Chondrocyte (in vitro differentiated cells): ENCODE measurements at regions not wholly inside any gene's neighbourhood (a gene's known extent, or its start where the extent isn't known, plus 50 kb on each side); places are given as distances from the start of the nearest gene placed in this dataset.

Experiments used
- DNase-seq: peaks from one replicate; pipeline ENCODE4 v3.0.0; 2021; ENCODE audit warnings: mixed read lengths, low spot score
- H3K27ac Mint-ChIP-seq: one replicate; pipeline ENCODE4 v1.8.0; 2021; ENCODE audit warnings: mild to moderate bottlenecking, moderate library complexity, mixed read lengths; ENCODE audit not compliant: unreplicated experiment
- H3K27me3 Mint-ChIP-seq: 2 replicates; pipeline ENCODE4 v1.8.0; 2021; ENCODE audit warnings: low read depth, mixed read lengths
- H3K36me3 Mint-ChIP-seq: 2 replicates; pipeline ENCODE4 v1.8.0; 2021; ENCODE audit warnings: low read depth, mixed read lengths
- H3K4me1 Mint-ChIP-seq: 2 replicates; pipeline ENCODE4 v1.8.0; 2021; ENCODE audit warnings: low read depth, mild to moderate bottlenecking, mixed read lengths
- H3K4me3 Mint-ChIP-seq: one replicate; pipeline ENCODE4 v1.8.0; 2021; ENCODE audit warnings: mild to moderate bottlenecking, moderate library complexity, mixed read lengths; ENCODE audit not compliant: unreplicated experiment
- H3K9me3 Mint-ChIP-seq: 2 replicates; pipeline ENCODE4 v1.8.0; 2021; ENCODE audit warnings: low read depth, mixed read lengths
- CTCF ChIP-seq: fragments of 200-600 bp; sonication (generic); IDR thresholded peaks from 2 replicates; pipeline ENCODE4 v1.5.0; 2021; ENCODE audit warnings: antibody characterized with exemption, mild to moderate bottlenecking, moderate library complexity

DNA sequence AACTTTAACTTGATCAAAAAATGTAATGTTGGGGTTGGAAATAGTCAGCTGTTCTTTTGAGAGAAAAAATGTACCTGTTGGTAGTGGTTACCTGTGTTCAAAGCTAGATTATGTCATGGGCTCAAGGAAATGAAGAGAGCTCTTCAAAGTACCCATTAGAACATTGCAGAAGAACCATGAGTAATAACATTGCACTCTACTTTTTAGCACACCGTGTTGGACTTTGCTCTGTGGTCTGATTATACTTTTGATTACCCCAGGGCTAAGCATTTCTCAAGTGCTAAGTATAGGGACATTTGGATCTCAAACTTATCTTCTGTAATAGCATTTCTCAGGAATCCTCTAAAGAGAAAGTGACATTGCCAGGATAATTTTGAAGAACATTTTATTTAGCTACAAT lies 1122.8 kb upstream of the CELF4 start:
- H3K4me1 Mint-ChIP-seq: no peaks in the 10 kb centered on the region
- no peak for TF ChIP-seq CTCF
- H3K36me3 Mint-ChIP-seq: no peaks in the 10 kb centered on the region
- peaks cover 4% of the 10 kb centered on the region for H3K9me3 Mint-ChIP-seq
- H3K27me3 Mint-ChIP-seq: peaks cover 2% of the 10 kb centered on the region
- H3K4me3 Mint-ChIP-seq: no peak overlapping the region
- no peak overlapping the region for H3K27ac Mint-ChIP-seq
- no peak for DNase-seq

GRCh38 chr18:38670486-38670885 lies 1104.9 kb upstream of the CELF4 start:
- Mint-ChIP-seq H3K4me1 (no peaks in the 10 kb centered on the region), H3K27me3 (no peaks in the 10 kb centered on the region), H3K36me3 (no peaks in the 10 kb centered on the region), H3K9me3 (peaks cover 41% of the 10 kb centered on the region), H3K4me3 (no peak overlapping the region), H3K27ac (no peak overlapping the region)
- TF ChIP-seq CTCF: no peak
- no peak for DNase-seq

GRCh38 chr18:38664929-38665328 lies 1099.3 kb upstream of the CELF4 start:
- no peaks in the 10 kb centered on the region for H3K27me3 Mint-ChIP-seq
- no peak overlapping the region for H3K27ac Mint-ChIP-seq
- H3K36me3 Mint-ChIP-seq: no peaks in the 10 kb centered on the region
- no peaks in the 10 kb centered on the region for H3K4me1 Mint-ChIP-seq
- no peak for DNase-seq
- no peak for TF ChIP-seq CTCF
- H3K4me3 Mint-ChIP-seq: no peak overlapping the region
- peaks cover 13% of the 10 kb centered on the region for H3K9me3 Mint-ChIP-seq

- Mint-ChIP-seq H3K27ac (no peak overlapping the region), H3K9me3 (peaks cover 13% of the 10 kb centered on the region), H3K4me1 (no peaks in the 10 kb centered on the region), H3K36me3 (no peaks in the 10 kb centered on the region), H3K4me3 (no peak overlapping the region), H3K27me3 (no peaks in the 10 kb centered on the region)
- no peak for TF ChIP-seq CTCF
- no peak for DNase-seq
Measured at GRCh38 chr18:38663682-38664081, 1098.1 kb upstream of the CELF4 start.

- peaks cover 13% of the 10 kb centered on the region for H3K9me3 Mint-ChIP-seq
- H3K27ac Mint-ChIP-seq: no peak overlapping the region
- no peak for DNase-seq
- no peak overlapping the region for H3K4me3 Mint-ChIP-seq
- no peaks in the 10 kb centered on the region for H3K4me1 Mint-ChIP-seq
- H3K27me3 Mint-ChIP-seq: no peaks in the 10 kb centered on the region
- no peak for TF ChIP-seq CTCF
- H3K36me3 Mint-ChIP-seq: no peaks in the 10 kb centered on the region
Measured at GRCh38 chr18:38663270-38663669, 1097.7 kb upstream of the CELF4 start.
